HG03064 (cell line): ENCODE measurements at regions not wholly inside any gene's neighbourhood (a gene's known extent, or its start where the extent isn't known, plus 50 kb on each side); places are given as distances from the start of the nearest gene placed in this dataset.

Experiments
- ATAC-seq: cut with Tn5 transposase; IDR thresholded peaks from one replicate; pipeline ENCODE4 v1.9.1; 2021; ENCODE audit warnings: low read depth; ENCODE audit not compliant: unreplicated experiment

GRCh38 chr13:47472516-47472915 is 528.6 kb downstream of the SUCLA2 start:
- ATAC-seq: no peak

- ATAC-seq: no peak
Observed at GRCh38 chr13:47463726-47464125, 537.3 kb downstream of the SUCLA2 start.

GRCh38 chr13:47463002-47463401 is 538.1 kb downstream of the SUCLA2 start:
- no peak for ATAC-seq

GRCh38 chr13:47461816-47462215 is 539.3 kb downstream of the SUCLA2 start:
- ATAC-seq: no peak

- no peak for ATAC-seq
Observed at GRCh38 chr13:47459512-47459911, 541.6 kb downstream of the SUCLA2 start.

GRCh38 chr13:47457626-47458025 is 543.4 kb downstream of the SUCLA2 start:
- no peak for ATAC-seq

GRCh38 chr13:47455626-47456025 is 545.4 kb downstream of the SUCLA2 start:
- ATAC-seq: no peak

GRCh38 chr13:47454986-47455385 is 546.1 kb downstream of the SUCLA2 start:
- no peak for ATAC-seq

- no peak for ATAC-seq
Observed at GRCh38 chr13:47437406-47437805, 540.6 kb upstream of the HTR2A start.

- ATAC-seq: no peak
Observed at GRCh38 chr13:47433461-47434005, 536.7 kb upstream of the HTR2A start.

GRCh38 chr13:47426126-47426849 is 529.4 kb upstream of the HTR2A start:
- ATAC-seq: no peak

- ATAC-seq: no peak
Observed at GRCh38 chr13:47421525-47421924, 524.7 kb upstream of the HTR2A start.

GRCh38 chr13:47420568-47420967 is 523.7 kb upstream of the HTR2A start:
- no peak for ATAC-seq

- ATAC-seq: no peak
Observed at GRCh38 chr13:47420020-47420419, 523.2 kb upstream of the HTR2A start.

GRCh38 chr13:47418206-47418920 is 521.5 kb upstream of the HTR2A start:
- no peak for ATAC-seq

- ATAC-seq: no peak
Observed at GRCh38 chr13:47417485-47417884, 520.6 kb upstream of the HTR2A start.

GRCh38 chr13:47415048-47415447 is 518.2 kb upstream of the HTR2A start:
- ATAC-seq: no peak

- ATAC-seq: no peak
Observed at GRCh38 chr13:47413526-47413925, 516.7 kb upstream of the HTR2A start.

GRCh38 chr13:47413112-47413511 is 516.3 kb upstream of the HTR2A start:
- no peak for ATAC-seq

GRCh38 chr13:47409778-47410177 is 512.9 kb upstream of the HTR2A start:
- no peak for ATAC-seq

GRCh38 chr13:47408546-47409319 is 511.9 kb upstream of the HTR2A start:
- no peak for ATAC-seq
